OCI-LY7 (cell line): ENCODE measurements at regions not wholly inside any gene's neighbourhood (a gene's known extent, or its start where the extent isn't known, plus 50 kb on each side); places are given as distances from the start of the nearest gene placed in this dataset.

Experiments used
- CTCF ChIP-seq: fragments of 200-600 bp; sonication (generic); conservative IDR thresholded peaks from 2 replicates; pipeline ENCODE4 v1.5.1; 2014; ENCODE audit warnings: mild to moderate bottlenecking, antibody characterized with exemption, low read length, moderate library complexity, mixed read lengths
- EZH2phosphoT487 ChIP-seq: fragments of 200-600 bp; sonication (generic); IDR thresholded peaks from 2 replicates; pipeline ENCODE4 v1.6.1; 2018; ENCODE audit warnings: low read depth, borderline replicate concordance, mild to moderate bottlenecking, mixed run types, antibody characterized with exemption, low read length, moderate library complexity, mixed read lengths

DNA sequence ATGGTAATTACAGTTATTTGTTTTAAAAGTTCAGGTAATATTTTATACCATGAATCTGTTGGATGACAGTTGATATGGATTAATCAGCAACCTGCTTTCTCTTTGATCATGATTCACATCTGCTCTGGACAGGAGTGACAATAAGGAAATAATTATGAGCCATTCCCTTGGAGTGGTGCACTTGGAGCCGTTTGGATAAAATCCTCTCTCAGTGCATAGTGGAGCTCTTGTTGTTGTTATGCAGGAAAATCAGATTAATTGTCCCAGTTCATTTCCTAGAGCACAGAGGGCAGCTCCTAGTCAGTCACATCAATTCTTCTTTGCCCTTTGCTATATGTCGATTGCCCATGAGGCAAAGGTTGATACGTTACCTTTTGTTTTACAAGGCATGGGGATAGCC lies 668.3 kb upstream of the NR3C2 start:
- no peak for TF ChIP-seq CTCF
- no peak for TF ChIP-seq EZH2phosphoT487
